Upper lobe of left lung (tissue), 4 donors: ENCODE measurements at regions not wholly inside any gene's neighbourhood (a gene's known extent, or its start where the extent isn't known, plus 50 kb on each side); places are given as distances from the start of the nearest gene placed in this dataset.

ENCODE experiments used
- EP300 ChIP-seq, 4 donors: sonication (generic); formaldehyde crosslinking; IDR thresholded peaks; one replicate each; pipeline ENCODE4 v1.5.1; 2017; ENCODE audit warnings: antibody characterized with exemption in 4 of 4, control low read depth in 2 of 4
- POLR2A ChIP-seq, 4 donors: fragments of 450-650 bp; IDR thresholded peaks; one replicate each; pipeline ENCODE4 v1.5.1; 2016 to 2017; ENCODE audit warnings: antibody characterized with exemption in 4 of 4, mild to moderate bottlenecking in 2 of 4
- POLR2AphosphoS5 ChIP-seq, 2 donors: sonication (generic); formaldehyde crosslinking; IDR thresholded peaks; one replicate each; pipeline ENCODE4 v1.5.1; 2017; ENCODE audit warnings: antibody characterized with exemption in 2 of 2
- TF ChIP-seq, protein P1 (sequence below), 6 experiments: fragments of 450-650 bp in 4 of 6; fragments of 200-600 bp in 2 of 6; sonication (generic) in 2 of 6; IDR thresholded peaks; one replicate each; pipeline ENCODE4 v1.5.1; 2016 to 2019; ENCODE audit warnings: antibody characterized with exemption in 6 of 6

DNA sequence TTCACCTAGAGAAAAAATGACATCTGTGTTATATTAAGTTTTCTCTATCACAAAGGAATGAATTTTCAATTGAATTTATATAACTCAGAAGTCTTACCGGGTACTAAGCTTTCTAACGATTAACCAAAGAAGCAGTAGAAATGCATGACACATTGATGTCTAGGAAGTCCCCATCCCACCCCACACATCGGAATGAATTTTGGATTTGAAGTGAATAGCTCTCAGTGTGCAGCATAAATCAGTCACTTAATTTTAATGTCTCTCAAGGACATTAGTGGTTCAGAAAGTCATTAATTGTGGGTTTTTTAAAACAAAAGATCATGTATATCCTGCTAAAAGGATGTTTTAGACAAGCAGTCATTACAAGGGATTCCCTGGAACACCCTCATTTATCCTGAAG is 141.4 kb upstream of the PIEZO2 start:
- TF ChIP-seq, protein P1, sequence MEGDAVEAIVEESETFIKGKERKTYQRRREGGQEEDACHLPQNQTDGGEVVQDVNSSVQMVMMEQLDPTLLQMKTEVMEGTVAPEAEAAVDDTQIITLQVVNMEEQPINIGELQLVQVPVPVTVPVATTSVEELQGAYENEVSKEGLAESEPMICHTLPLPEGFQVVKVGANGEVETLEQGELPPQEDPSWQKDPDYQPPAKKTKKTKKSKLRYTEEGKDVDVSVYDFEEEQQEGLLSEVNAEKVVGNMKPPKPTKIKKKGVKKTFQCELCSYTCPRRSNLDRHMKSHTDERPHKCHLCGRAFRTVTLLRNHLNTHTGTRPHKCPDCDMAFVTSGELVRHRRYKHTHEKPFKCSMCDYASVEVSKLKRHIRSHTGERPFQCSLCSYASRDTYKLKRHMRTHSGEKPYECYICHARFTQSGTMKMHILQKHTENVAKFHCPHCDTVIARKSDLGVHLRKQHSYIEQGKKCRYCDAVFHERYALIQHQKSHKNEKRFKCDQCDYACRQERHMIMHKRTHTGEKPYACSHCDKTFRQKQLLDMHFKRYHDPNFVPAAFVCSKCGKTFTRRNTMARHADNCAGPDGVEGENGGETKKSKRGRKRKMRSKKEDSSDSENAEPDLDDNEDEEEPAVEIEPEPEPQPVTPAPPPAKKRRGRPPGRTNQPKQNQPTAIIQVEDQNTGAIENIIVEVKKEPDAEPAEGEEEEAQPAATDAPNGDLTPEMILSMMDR (IDR thresholded peaks at IDR 0.05): no peak
- TF ChIP-seq POLR2A (IDR thresholded peaks at IDR 0.05) (no peak), POLR2AphosphoS5 (IDR thresholded peaks at IDR 0.05) (no peak), EP300 (IDR thresholded peaks at IDR 0.05) (no peak)
